ENCODE measurements at regions not wholly inside any gene's neighbourhood (a gene's known extent, or its start where the extent isn't known, plus 50 kb on each side); places are given as distances from the start of the nearest gene placed in this dataset.

DNA sequence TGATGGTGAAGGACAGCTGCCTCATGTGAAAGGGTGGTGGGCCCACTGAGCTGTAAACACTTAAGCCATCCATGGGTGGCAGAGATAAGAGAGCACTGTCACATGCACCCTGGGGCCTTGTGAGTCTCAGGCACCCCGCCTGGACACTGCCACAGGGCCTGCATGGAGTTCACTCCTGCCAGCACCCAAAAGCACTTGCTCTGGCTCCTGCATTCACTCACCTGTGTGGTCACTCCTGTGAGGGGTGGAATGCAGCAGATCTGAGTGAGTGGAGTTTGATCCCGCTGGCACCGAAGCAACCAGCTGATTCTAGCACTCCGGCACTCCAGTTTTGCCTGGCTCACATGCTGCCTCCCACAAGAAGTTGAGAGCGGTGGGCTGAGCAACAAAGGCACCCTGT lies 1142.1 kb upstream of the PRMT6 start:
- H4K91ac ChIP-seq (ENCODE audit: low read length): no peak overlapping the region
- peaks cover 2% of the 10 kb centered on the region for H3K9me3 ChIP-seq (ENCODE audit: control insufficient read depth, low read length)
- peak overlapping the region; percentile 11 for H2AFZ ChIP-seq (ENCODE audit: low read depth, low read length)
- no peak overlapping the region for H3K9ac ChIP-seq (ENCODE audit: low read length)
- WGBS: 77% methylated on average over 5 of the region's 5 CpGs
- H2BK120ac ChIP-seq (ENCODE audit: low read depth, low read length): no peak overlapping the region
- no peak overlapping the region for H4K8ac ChIP-seq (ENCODE audit: low read length)
- H3K18ac ChIP-seq (ENCODE audit: low read depth in 1 of 2, low read length in 2 of 2): no peak overlapping the region
- H2BK12ac ChIP-seq (ENCODE audit: low read length in 2 of 2): no peak overlapping the region
- H3K36me3 ChIP-seq (ENCODE audit: control insufficient read depth in 1 of 2, insufficient read depth in 2 of 2, low read depth in 1 of 2, low read length in 2 of 2): no peaks in the 10 kb centered on the region
- no peak overlapping the region for H3K27ac ChIP-seq (ENCODE audit: low read length, poor library complexity, severe bottlenecking)
- H2AK5ac ChIP-seq (ENCODE audit: low read length, severe bottlenecking): no peak overlapping the region
- H3K23ac ChIP-seq (ENCODE audit: low read length in 2 of 2): no peak overlapping the region
- no peak overlapping the region for H3K4me3 ChIP-seq (ENCODE audit: insufficient read depth in 1 of 2, low read depth in 1 of 2, low read length in 2 of 2)
- no peaks in the 10 kb centered on the region for H3K27me3 ChIP-seq (ENCODE audit: control insufficient read depth in 1 of 2, insufficient read depth in 1 of 2, low read length in 2 of 2)
- no peak overlapping the region for H2BK15ac ChIP-seq (ENCODE audit: low read depth, poor library complexity, severe bottlenecking)
- H3K14ac ChIP-seq (ENCODE audit: low read length in 2 of 2): peak overlapping the region in 1 of 2 experiments; percentile 71
- H3K79me1 ChIP-seq (replicated peaks; ENCODE audit: low read length, poor library complexity, severe bottlenecking): no peaks in the 10 kb centered on the region
- DNase-seq: no peak
- H3K4me2 ChIP-seq (ENCODE audit: low read length, poor library complexity, severe bottlenecking): no peak overlapping the region
- no peak overlapping the region for H2BK5ac ChIP-seq (ENCODE audit: low read depth, low read length, poor library complexity, severe bottlenecking)
- H3K4me1 ChIP-seq (ENCODE audit: control insufficient read depth, insufficient read depth, low read depth, low read length): no peaks in the 10 kb centered on the region
- no peak overlapping the region for H3K4ac ChIP-seq (ENCODE audit: low read depth in 1 of 2, low read length in 2 of 2)

- Histone ChIP-seq H3K4ac (ENCODE audit: low read depth in 1 of 2, low read length in 2 of 2) (no peak overlapping the region), H4K8ac (ENCODE audit: low read length) (no peak overlapping the region), H3K14ac (ENCODE audit: low read length in 2 of 2) (no peak overlapping the region), H3K4me3 (ENCODE audit: insufficient read depth in 1 of 2, low read depth in 1 of 2, low read length in 2 of 2) (no peak overlapping the region), H3K23ac (ENCODE audit: low read length in 2 of 2) (no peak overlapping the region), H2BK15ac (ENCODE audit: low read depth, poor library complexity, severe bottlenecking) (no peak overlapping the region), H2AK5ac (ENCODE audit: low read length, severe bottlenecking) (no peak overlapping the region), H3K27ac (ENCODE audit: low read length, poor library complexity, severe bottlenecking) (no peak overlapping the region), H2AFZ (ENCODE audit: low read depth, low read length) (no peak overlapping the region), H3K36me3 (ENCODE audit: control insufficient read depth in 1 of 2, insufficient read depth in 2 of 2, low read depth in 1 of 2, low read length in 2 of 2) (no peaks in the 10 kb centered on the region), H3K79me1 (replicated peaks; ENCODE audit: low read length, poor library complexity, severe bottlenecking) (no peaks in the 10 kb centered on the region), H3K9ac (ENCODE audit: low read length) (no peak overlapping the region), H2BK5ac (ENCODE audit: low read depth, low read length, poor library complexity, severe bottlenecking) (no peak overlapping the region), H2BK12ac (ENCODE audit: low read length in 2 of 2) (no peak overlapping the region), H3K9me3 (ENCODE audit: control insufficient read depth, low read length) (peaks cover 3% of the 10 kb centered on the region), H3K4me2 (ENCODE audit: low read length, poor library complexity, severe bottlenecking) (no peak overlapping the region), H3K4me1 (ENCODE audit: control insufficient read depth, insufficient read depth, low read depth, low read length) (no peaks in the 10 kb centered on the region), H3K18ac (ENCODE audit: low read depth in 1 of 2, low read length in 2 of 2) (no peak overlapping the region), H2BK120ac (ENCODE audit: low read depth, low read length) (no peak overlapping the region), H3K27me3 (ENCODE audit: control insufficient read depth in 1 of 2, insufficient read depth in 1 of 2, low read length in 2 of 2) (no peaks in the 10 kb centered on the region), H4K91ac (ENCODE audit: low read length) (no peak overlapping the region)
- no peak for DNase-seq
- WGBS: no CpG with 5 or more reads among the region's 1 CpG
Measured at GRCh38 chr1:105934806-105935205, 1121.7 kb upstream of the PRMT6 start.

DNA sequence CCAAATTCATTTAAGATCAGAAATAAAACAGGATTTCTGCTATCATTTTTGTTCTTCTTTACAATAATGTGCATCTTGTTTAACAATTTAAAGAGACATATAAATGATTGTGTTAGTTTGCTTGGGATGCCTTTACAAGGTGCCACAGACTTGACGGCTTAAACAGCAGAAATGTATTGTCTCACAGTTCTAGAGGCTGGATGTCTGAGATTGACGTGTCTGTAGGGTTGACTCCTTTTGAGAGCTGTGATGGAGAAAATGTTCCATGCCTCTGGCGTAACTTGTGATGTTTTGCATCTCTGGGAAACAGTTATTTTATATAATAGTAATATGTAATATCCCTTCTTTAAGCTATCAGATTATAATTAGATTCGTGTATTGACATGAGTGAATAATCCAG lies 1091.6 kb upstream of the PRMT6 start:
- no peak overlapping the region for H3K9ac ChIP-seq (ENCODE audit: low read length)
- no peak overlapping the region for H2BK5ac ChIP-seq (ENCODE audit: low read depth, low read length, poor library complexity, severe bottlenecking)
- no peak overlapping the region for H4K91ac ChIP-seq (ENCODE audit: low read length)
- H4K8ac ChIP-seq (ENCODE audit: low read length): no peak overlapping the region
- H3K79me1 ChIP-seq (replicated peaks; ENCODE audit: low read length, poor library complexity, severe bottlenecking): no peaks in the 10 kb centered on the region
- no peak overlapping the region for H3K4me3 ChIP-seq (ENCODE audit: insufficient read depth in 1 of 2, low read depth in 1 of 2, low read length in 2 of 2)
- H3K27me3 ChIP-seq (ENCODE audit: control insufficient read depth in 1 of 2, insufficient read depth in 1 of 2, low read length in 2 of 2): no peaks in the 10 kb centered on the region
- no peak overlapping the region for H3K27ac ChIP-seq (ENCODE audit: low read length, poor library complexity, severe bottlenecking)
- H2AK5ac ChIP-seq (ENCODE audit: low read length, severe bottlenecking): no peak overlapping the region
- H2AFZ ChIP-seq (ENCODE audit: low read depth, low read length): no peak overlapping the region
- H2BK15ac ChIP-seq (ENCODE audit: low read depth, poor library complexity, severe bottlenecking): no peak overlapping the region
- no peak overlapping the region for H3K4ac ChIP-seq (ENCODE audit: low read depth in 1 of 2, low read length in 2 of 2)
- no peak overlapping the region for H3K14ac ChIP-seq (ENCODE audit: low read length in 2 of 2)
- H2BK120ac ChIP-seq (ENCODE audit: low read depth, low read length): no peak overlapping the region
- no peak overlapping the region for H3K4me2 ChIP-seq (ENCODE audit: low read length, poor library complexity, severe bottlenecking)
- H3K23ac ChIP-seq (ENCODE audit: low read length in 2 of 2): no peak overlapping the region
- H2BK12ac ChIP-seq (ENCODE audit: low read length in 2 of 2): no peak overlapping the region
- no peak overlapping the region for H3K18ac ChIP-seq (ENCODE audit: low read depth in 1 of 2, low read length in 2 of 2)
- 96% methylated on average over 2 of the region's 4 CpGs for WGBS
- H3K4me1 ChIP-seq (ENCODE audit: control insufficient read depth, insufficient read depth, low read depth, low read length): no peaks in the 10 kb centered on the region
- H3K36me3 ChIP-seq (ENCODE audit: control insufficient read depth in 1 of 2, insufficient read depth in 2 of 2, low read depth in 1 of 2, low read length in 2 of 2): no peaks in the 10 kb centered on the region
- H3K9me3 ChIP-seq (ENCODE audit: control insufficient read depth, low read length): peaks cover 8% of the 10 kb centered on the region
- DNase-seq: no peak

GRCh38 chr1:105997516-105997915 lies 1059.0 kb upstream of the PRMT6 start:
- no peaks in the 10 kb centered on the region for H3K27me3 ChIP-seq (ENCODE audit: control insufficient read depth in 1 of 2, insufficient read depth in 1 of 2, low read length in 2 of 2)
- H3K4me1 ChIP-seq (ENCODE audit: control insufficient read depth, insufficient read depth, low read depth, low read length): no peaks in the 10 kb centered on the region
- H3K36me3 ChIP-seq (ENCODE audit: control insufficient read depth in 1 of 2, insufficient read depth in 2 of 2, low read depth in 1 of 2, low read length in 2 of 2): no peaks in the 10 kb centered on the region
- H4K8ac ChIP-seq (ENCODE audit: low read length): no peak overlapping the region
- no peak overlapping the region for H3K14ac ChIP-seq (ENCODE audit: low read length in 2 of 2)
- no peak overlapping the region for H2BK5ac ChIP-seq (ENCODE audit: low read depth, low read length, poor library complexity, severe bottlenecking)
- H3K9ac ChIP-seq (ENCODE audit: low read length): no peak overlapping the region
- H2BK15ac ChIP-seq (ENCODE audit: low read depth, poor library complexity, severe bottlenecking): no peak overlapping the region
- H2BK120ac ChIP-seq (ENCODE audit: low read depth, low read length): no peak overlapping the region
- 92% methylated on average over 3 of the region's 6 CpGs for WGBS
- no peaks in the 10 kb centered on the region for H3K79me1 ChIP-seq (replicated peaks; ENCODE audit: low read length, poor library complexity, severe bottlenecking)
- no peak overlapping the region for H3K18ac ChIP-seq (ENCODE audit: low read depth in 1 of 2, low read length in 2 of 2)
- no peak overlapping the region for H3K23ac ChIP-seq (ENCODE audit: low read length in 2 of 2)
- H2AK5ac ChIP-seq (ENCODE audit: low read length, severe bottlenecking): no peak overlapping the region
- no peak overlapping the region for H3K4me3 ChIP-seq (ENCODE audit: insufficient read depth in 1 of 2, low read depth in 1 of 2, low read length in 2 of 2)
- H3K4me2 ChIP-seq (ENCODE audit: low read length, poor library complexity, severe bottlenecking): no peak overlapping the region
- H3K9me3 ChIP-seq (ENCODE audit: control insufficient read depth, low read length): no peaks in the 10 kb centered on the region
- H3K4ac ChIP-seq (ENCODE audit: low read depth in 1 of 2, low read length in 2 of 2): no peak overlapping the region
- H2AFZ ChIP-seq (ENCODE audit: low read depth, low read length): no peak overlapping the region
- no peak overlapping the region for H3K27ac ChIP-seq (ENCODE audit: low read length, poor library complexity, severe bottlenecking)
- DNase-seq: no peak
- no peak overlapping the region for H2BK12ac ChIP-seq (ENCODE audit: low read length in 2 of 2)
- no peak overlapping the region for H4K91ac ChIP-seq (ENCODE audit: low read length)
